Transverse colon (tissue), 4 donors: ENCODE measurements at regions not wholly inside any gene's neighbourhood (a gene's known extent, or its start where the extent isn't known, plus 50 kb on each side); places are given as distances from the start of the nearest gene placed in this dataset.

Experiments
- EP300 ChIP-seq: sonication (generic); formaldehyde crosslinking; IDR thresholded peaks from one replicate; pipeline ENCODE4 v1.6.1; 2017; ENCODE audit warnings: antibody characterized with exemption, low read depth
- POLR2A ChIP-seq: fragments of 450-650 bp; IDR thresholded peaks from one replicate; pipeline ENCODE4 v1.6.1; 2016; ENCODE audit warnings: antibody characterized with exemption, mild to moderate bottlenecking, moderate library complexity
- POLR2AphosphoS5 ChIP-seq, 3 donors: sonication (generic); formaldehyde crosslinking; IDR thresholded peaks; one replicate each; pipeline ENCODE4 v1.6.1; 2016; ENCODE audit warnings: antibody characterized with exemption in 3 of 3
- TF ChIP-seq, protein P1 (sequence below), 5 experiments: fragments of 200-600 bp in 3 of 5; fragments of 450-650 bp in 2 of 5; sonication (generic) in 3 of 5; IDR thresholded peaks; 1 replicate in 2 of 5; 2 replicates in 3 of 5; pipeline ENCODE4 v1.5.1; 2016 to 2017; ENCODE audit warnings: antibody characterized with exemption in 5 of 5, inconsistent platforms in 3 of 5, mild to moderate bottlenecking in 2 of 5, moderate library complexity in 1 of 5

DNA sequence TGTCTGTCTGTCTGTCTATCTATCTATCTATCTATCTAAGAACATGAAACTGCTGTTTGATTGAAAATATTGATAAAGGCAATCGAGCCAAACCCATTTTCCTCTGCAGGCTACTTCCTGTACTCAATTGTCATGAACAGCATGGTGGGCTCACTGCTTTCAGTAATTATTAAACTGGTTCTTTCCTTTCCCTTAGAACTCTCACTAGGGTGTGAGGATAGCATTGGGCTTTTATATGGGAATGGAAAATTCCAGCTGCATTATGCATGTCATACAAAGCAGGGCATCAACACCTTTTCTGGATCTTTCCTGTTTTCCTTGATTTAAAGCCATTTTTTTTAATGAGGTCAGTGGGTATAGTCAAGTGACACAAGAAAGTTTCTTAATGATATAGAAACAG, 161.0 kb upstream of the SYNCRIP start:
- TF ChIP-seq, protein P1, sequence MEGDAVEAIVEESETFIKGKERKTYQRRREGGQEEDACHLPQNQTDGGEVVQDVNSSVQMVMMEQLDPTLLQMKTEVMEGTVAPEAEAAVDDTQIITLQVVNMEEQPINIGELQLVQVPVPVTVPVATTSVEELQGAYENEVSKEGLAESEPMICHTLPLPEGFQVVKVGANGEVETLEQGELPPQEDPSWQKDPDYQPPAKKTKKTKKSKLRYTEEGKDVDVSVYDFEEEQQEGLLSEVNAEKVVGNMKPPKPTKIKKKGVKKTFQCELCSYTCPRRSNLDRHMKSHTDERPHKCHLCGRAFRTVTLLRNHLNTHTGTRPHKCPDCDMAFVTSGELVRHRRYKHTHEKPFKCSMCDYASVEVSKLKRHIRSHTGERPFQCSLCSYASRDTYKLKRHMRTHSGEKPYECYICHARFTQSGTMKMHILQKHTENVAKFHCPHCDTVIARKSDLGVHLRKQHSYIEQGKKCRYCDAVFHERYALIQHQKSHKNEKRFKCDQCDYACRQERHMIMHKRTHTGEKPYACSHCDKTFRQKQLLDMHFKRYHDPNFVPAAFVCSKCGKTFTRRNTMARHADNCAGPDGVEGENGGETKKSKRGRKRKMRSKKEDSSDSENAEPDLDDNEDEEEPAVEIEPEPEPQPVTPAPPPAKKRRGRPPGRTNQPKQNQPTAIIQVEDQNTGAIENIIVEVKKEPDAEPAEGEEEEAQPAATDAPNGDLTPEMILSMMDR (IDR thresholded peaks at IDR 0.05): no peak
- TF ChIP-seq POLR2AphosphoS5 (IDR thresholded peaks at IDR 0.05): no peak
- no peak for TF ChIP-seq POLR2A
- TF ChIP-seq EP300: no peak
